AML-193 (cell line): ENCODE measurements at regions not wholly inside any gene's neighbourhood (a gene's known extent, or its start where the extent isn't known, plus 50 kb on each side); places are given as distances from the start of the nearest gene placed in this dataset.

Experiments used
- DNase-seq, 2 experiments: peaks; one replicate each; lab custom pipeline; 2025; lab: John Stamatoyannopoulos, UW

DNA sequence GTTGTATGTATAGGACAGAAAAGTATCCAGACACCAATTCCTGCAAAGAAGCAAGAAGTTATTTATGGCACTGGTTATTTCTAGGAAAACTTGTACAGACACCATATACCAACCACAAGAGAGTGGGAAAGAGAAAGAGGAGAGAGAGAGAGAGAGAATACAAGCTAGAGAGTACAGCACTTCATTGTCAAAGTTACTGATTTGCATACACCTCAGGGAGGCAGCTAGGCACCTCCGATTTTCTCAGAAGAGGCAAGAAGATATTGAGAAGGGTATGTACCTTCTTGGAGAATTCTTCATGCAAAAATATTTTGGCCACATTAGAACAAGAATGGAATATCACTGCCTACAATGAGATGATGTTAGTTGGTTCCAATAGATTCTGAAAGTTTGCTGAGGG lies 333.9 kb upstream of the PIK3C3 start:
- no peak for DNase-seq

- no peak for DNase-seq
Measured at GRCh38 chr18:41618147-41618546, 336.9 kb upstream of the PIK3C3 start.

DNA sequence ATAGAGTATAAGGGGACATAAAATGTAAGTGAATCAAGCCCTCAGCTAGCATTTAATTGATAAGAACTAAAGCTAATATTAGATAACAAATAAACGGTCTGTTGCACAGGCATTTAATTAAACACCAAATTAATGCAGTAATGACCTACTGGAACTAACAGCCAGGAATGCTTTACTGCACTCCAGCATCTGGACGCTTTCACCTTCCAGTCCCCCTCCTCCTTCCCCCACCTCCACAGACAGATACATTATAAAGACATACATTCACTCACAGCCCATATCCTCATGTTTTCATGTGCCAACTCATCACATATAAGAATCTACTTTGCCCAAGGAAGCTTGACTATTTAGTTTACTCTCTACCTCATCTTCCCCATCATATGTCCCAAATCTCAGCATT lies 337.4 kb upstream of the PIK3C3 start:
- no peak for DNase-seq

DNA sequence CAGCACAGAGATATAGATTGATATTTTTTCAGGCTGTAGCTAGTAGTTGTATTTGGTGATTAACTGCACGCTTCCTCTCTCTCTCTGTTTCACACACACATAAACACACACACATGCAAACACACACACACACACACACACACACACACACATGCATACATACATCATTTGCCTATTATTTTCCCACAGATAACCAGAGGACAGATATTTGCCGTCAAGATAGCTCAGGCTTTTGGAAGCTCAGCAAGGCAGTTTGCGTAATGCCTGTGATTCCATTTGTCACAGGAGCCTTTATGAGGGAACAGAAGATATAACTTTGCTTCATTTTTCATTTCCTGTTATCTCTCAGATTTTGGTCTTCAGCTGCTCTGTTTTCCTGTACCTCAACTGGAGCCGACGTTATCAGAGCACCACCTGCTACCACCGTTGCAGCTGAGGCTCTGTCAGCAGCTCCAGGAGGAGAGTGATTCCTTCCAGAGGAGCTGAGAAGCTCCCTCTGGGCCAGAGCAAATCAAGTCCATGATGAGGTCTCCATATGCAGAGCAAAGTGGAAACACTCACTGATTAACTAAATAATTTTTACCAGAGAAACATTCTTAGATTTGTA lies 341.9 kb upstream of the PIK3C3 start:
- no peak for DNase-seq

GRCh38 chr18:41604964-41605363 lies 350.1 kb upstream of the PIK3C3 start:
- DNase-seq: no peak

DNA sequence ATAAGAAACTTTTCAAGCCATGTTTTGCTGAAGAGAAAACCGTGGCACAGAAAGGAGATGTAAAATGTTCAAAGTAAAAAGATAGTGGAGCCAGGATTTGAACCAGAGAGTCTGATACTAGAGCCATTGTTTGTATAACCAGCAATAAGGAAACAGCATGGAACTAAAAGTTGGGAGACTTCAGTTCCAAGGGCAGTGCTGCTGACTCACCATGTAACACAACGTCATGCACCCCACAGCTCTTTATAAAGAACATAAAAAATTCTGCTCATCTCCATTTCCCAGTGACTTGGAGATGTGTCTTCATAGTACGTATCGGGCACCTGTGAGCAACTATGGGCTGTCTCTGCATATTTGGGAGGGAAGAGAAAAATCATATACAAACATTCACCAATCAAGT lies 353.0 kb upstream of the PIK3C3 start:
- no peak for DNase-seq

GRCh38 chr18:41600693-41601391 lies 354.2 kb upstream of the PIK3C3 start:
- no peak for DNase-seq

DNA sequence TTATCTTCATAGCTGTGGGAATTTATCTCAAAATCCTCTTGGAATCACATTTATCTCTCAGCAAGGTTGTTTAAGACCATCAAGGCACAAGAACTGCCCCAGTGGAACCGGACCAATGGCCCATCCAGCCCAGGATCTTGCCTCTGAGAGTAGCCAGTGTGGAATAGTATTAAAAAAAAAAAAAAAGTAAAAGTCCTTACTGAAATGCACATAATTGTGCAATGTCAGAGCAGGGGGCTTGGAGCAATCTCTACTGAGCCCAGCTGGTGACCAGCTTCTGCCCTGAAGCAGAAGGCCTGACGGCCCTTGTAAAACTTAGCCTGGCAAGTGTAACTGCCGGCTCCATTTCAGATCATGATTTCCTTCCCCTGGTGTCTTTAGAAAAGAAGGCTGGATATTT lies 355.6 kb upstream of the PIK3C3 start:
- DNase-seq: no peak

DNA sequence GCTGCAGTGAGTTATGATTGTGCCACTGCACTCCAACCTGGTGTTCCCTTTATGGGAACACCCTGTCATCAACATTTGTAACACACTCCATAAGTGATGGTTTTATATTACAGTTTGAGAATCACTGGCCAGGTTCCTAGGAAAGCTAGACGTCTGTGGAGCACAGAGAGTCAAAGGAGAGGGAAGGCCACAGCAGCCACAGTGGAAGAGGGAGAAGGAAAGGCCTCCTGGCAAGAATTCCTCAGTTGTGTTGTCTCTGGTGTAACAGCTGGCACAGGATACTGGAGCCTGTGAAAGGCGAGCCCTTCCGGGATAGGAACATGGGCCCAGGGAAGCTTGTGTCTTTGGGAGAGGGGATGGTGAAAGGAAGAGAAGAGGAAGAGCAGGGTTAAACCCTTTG lies 360.5 kb upstream of the PIK3C3 start:
- no peak for DNase-seq

DNA sequence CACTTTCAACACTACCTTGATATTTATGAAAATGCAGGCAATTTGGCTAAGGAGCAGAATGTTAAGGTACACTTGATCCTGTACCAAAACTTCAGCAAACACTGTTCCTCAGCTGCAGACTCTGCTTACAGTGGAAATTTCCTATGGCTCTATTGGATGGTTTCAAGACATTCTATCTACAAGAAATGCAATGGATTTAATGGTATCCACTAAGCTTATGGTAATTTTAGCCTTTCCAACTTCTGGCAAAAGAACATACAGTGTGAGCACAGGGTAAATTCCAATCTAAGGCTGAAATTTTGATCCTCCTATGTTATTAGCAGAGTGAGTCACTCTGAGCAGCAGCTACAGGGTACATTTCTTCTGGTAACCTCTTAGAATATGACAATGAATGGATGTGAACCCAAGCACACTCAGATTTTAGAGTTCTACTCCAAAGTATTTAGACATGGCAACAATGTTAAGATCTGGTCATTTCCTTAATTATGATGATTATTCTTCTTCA lies 361.8 kb upstream of the PIK3C3 start:
- DNase-seq: no peak

DNA sequence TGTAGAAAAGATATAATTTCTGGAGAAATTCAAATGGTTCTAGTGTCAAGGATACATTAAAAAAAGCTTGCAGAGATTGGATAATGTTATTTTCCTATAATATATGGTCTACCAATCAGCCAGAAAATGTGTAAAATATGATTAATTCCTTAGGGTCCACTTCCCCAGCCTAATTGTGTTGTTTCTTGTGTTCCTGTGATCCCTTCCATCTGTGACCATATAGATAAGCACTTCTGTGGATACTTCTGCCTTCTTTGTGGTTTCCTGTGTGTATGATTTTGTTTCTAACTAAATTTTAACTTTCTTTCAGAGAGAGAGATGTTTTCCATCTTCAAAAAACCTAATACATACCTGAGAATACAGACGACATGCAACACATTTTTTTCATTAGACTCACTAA lies 367.1 kb upstream of the PIK3C3 start:
- DNase-seq: no peak

DNA sequence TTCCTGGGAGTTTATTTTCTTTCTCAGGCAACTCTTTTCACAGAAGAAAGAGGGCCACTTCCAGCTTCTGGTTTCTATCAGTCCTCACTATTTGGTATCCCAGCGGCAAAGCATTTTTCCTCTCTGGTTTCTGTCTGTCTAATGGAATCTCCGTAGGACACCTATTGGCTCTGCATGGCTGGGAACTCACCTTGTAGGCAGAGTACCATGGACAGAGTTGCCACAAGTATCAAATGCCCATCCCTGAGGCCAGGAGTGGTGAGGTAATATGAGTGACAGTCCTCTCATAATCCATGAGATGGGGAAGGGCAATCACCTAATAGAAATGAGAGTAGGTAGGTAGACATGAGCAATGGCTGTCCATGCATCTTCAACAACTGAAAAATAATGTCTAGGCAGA lies 369.5 kb upstream of the PIK3C3 start:
- no peak for DNase-seq

DNA sequence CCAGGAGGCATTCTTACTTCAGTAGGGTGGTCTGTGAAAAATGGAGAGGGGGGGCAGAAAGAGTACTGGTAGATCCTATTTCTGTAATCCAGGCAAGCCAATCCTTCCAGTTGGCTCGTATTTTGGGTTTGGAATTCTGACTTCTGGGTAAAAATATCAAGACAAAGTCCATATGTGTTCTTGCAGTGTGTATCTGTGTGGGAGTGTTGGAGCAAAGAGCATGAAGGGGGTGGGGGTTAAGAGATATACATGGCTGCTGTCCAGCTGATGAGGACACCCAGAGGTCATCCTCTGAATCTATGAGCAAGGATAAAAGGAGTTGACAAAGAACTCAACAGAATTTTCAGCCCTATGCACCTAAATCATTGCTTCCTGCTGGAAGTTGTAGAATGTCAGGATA lies 375.8 kb upstream of the PIK3C3 start:
- DNase-seq: no peak

- no peak for DNase-seq
Measured at GRCh38 chr18:41577529-41577928, 377.5 kb upstream of the PIK3C3 start.

GRCh38 chr18:41576643-41577042 lies 378.4 kb upstream of the PIK3C3 start:
- DNase-seq: no peak

DNA sequence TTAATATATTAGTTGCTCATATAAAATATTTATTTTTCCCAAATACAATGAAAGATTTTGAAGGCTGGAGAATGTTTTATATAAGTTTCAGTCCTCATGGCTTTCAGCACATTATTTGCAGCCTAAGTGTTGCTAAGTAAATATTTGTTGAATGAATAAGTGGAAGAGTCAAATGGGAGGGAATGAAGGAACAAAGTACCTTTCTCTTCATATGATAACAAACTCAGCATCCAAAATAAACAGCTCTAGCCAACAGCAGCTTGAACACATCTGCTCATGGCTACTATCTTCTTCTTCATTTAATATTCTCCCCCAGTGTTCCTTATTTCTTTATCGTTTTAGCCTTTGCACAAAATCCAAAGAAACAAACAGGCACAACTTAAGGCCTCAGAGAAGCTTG lies 385.2 kb upstream of the PIK3C3 start:
- DNase-seq: no peak

DNA sequence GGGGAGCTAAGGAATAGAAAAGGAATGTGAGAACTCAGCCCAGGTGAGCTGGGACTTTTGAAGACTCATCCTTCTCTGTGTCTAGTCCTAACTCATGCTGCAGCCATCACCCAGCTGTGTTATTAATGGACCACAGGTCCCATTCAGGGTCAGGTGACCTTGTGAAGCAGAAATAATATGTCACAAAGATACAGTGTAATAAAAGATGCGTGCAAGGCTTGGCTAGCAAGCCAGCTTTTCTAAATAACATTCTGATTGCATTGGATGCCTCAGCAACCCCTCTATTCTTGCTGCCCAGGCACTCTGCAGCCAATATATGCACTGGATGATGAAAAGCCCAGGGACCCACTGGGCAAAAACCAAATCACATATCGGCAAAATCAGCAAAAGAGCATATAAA lies 393.1 kb upstream of the PIK3C3 start:
- DNase-seq: no peak

DNA sequence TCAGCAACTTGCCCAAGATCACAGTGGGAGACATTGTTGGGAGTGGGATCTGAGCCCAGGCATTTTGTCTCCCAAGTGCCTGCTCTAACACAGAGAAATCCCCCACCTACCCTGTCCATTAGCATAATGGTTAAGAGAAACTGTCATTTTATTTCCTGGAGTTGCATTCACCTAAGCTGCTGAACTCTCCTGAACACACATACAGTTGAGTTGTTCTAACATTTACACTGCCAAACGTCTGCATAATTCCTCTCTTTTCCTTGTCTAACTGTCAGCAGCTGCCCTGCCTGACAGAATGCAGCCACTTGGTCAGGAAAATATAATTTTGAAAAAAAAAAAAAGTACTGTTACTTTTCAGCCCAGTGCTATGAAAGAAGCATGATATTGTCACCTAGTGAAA lies 396.3 kb upstream of the PIK3C3 start:
- DNase-seq: no peak

DNA sequence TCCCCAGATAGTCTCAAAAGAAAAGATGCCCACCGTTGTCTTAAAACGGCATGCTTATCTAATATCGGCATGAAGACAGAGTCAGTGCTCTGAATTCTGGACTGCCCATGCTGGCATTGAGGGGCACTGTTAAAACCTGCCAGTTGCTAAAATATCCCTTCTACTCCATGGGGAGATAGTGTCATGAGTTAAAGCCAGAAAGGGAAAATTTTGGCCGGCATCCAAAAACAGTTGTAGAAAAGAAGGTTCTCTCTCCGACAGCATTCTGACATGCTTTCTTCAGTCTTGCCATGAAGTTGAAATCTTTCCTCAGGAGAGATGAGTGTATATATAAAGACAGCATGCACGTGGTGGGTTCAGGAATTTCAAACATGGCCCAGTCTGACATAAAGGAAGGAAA lies 401.3 kb upstream of the PIK3C3 start:
- no peak for DNase-seq

- DNase-seq: no peak
Measured at GRCh38 chr18:41548521-41549260, 406.3 kb upstream of the PIK3C3 start.

DNA sequence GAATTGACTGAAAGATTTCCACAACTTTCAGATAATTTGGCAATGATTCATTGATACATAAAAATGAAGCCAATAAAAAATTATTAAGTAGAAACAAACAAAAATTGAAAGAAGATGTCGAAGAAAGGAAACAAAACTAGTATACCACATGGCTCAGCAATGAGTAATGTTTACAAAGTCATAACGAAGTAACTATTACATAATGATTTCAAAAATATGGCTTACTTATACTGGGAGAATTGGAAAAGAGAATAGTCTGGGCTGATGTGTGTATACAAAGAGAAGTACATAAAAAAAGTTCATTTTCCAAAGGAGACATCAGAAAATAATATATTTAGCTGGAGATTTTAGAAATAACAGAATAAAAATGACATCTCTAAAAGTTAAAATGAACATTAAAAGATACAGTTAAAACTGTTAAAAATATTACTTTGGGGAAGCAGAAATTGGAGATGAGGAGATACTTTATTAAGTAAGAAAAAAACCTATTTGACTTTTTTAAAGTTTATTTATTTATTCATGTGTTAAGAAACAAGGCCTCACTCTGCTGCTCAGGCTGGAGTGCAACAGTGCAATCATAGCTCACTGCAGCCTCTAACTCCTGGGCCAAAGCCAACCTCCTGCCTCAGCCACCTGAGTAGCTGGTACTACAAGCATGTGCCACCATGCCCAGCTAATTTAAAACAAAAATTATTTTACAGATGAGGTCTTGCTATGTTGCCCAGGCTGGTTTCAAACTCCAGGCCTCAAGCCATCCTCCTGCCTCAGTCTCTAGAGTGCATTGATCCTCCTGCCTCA lies 409.7 kb upstream of the PIK3C3 start:
- DNase-seq: no peak

GRCh38 chr18:41543815-41544214 lies 411.2 kb upstream of the PIK3C3 start:
- no peak for DNase-seq
